Colonic mucosa (tissue), 4 donors: ENCODE measurements at regions not wholly inside any gene's neighbourhood (a gene's known extent, or its start where the extent isn't known, plus 50 kb on each side); places are given as distances from the start of the nearest gene placed in this dataset.

ENCODE experiments used
- DNase-seq: peaks from one replicate; pipeline ENCODE4 v3.0.0-alpha.2; 2020
- H3K27ac ChIP-seq: fragments of 200-600 bp; one replicate; pipeline ENCODE4 v1.8.0; 2021
- H3K27me3 ChIP-seq: fragments of 200-600 bp; one replicate; pipeline ENCODE4 v1.8.0; 2021
- H3K36me3 ChIP-seq: fragments of 200-600 bp; one replicate; pipeline ENCODE4 v1.8.0; 2021
- H3K4me1 ChIP-seq: fragments of 200-600 bp; one replicate; pipeline ENCODE4 v1.8.0; 2021; ENCODE audit warnings: mild to moderate bottlenecking
- H3K4me3 ChIP-seq: fragments of 200-600 bp; one replicate; pipeline ENCODE4 v1.8.0; 2021
- H3K9ac ChIP-seq, 2 donors: one replicate each; pipeline ENCODE4 v1.7.0; 2013; ENCODE audit warnings: control low read depth in 2 of 2, low read depth in 2 of 2, low read length in 2 of 2
- H3K9me3 ChIP-seq: fragments of 200-600 bp; one replicate; pipeline ENCODE4 v1.8.0; 2021
- intact Hi-C: fragments of 100-400 bp; cut with DNase I; formaldehyde crosslinking; loops from one replicate; pipeline ENCODE4 v1.14.1; 2022
- TF ChIP-seq, protein P1 (sequence below): fragments of 200-600 bp; IDR thresholded peaks from one replicate; pipeline ENCODE4 v1.8.0; 2022; ENCODE audit warnings: antibody characterized with exemption, mild to moderate bottlenecking
- donor health status: healthy.
- donor health status: DM: no; HTN: no; CAD: no.
- donor health status: DM: no; HTN: no; CAD: no.

- intact Hi-C loops, result no loop called here
- Histone ChIP-seq H3K27me3 (no peaks in the 10 kb centered on the region), H3K9me3 (no peaks in the 10 kb centered on the region), H3K4me1 (no peaks in the 10 kb centered on the region), H3K4me3 (no peak overlapping the region), H3K36me3 (no peaks in the 10 kb centered on the region), H3K27ac (no peak overlapping the region), H3K9ac (no peak overlapping the region)
- TF ChIP-seq, protein P1, sequence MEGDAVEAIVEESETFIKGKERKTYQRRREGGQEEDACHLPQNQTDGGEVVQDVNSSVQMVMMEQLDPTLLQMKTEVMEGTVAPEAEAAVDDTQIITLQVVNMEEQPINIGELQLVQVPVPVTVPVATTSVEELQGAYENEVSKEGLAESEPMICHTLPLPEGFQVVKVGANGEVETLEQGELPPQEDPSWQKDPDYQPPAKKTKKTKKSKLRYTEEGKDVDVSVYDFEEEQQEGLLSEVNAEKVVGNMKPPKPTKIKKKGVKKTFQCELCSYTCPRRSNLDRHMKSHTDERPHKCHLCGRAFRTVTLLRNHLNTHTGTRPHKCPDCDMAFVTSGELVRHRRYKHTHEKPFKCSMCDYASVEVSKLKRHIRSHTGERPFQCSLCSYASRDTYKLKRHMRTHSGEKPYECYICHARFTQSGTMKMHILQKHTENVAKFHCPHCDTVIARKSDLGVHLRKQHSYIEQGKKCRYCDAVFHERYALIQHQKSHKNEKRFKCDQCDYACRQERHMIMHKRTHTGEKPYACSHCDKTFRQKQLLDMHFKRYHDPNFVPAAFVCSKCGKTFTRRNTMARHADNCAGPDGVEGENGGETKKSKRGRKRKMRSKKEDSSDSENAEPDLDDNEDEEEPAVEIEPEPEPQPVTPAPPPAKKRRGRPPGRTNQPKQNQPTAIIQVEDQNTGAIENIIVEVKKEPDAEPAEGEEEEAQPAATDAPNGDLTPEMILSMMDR, result no peak
- no peak for DNase-seq
Measured at GRCh38 chr20:48459722-48460395, 367.9 kb downstream of the PREX1 start.

DNA sequence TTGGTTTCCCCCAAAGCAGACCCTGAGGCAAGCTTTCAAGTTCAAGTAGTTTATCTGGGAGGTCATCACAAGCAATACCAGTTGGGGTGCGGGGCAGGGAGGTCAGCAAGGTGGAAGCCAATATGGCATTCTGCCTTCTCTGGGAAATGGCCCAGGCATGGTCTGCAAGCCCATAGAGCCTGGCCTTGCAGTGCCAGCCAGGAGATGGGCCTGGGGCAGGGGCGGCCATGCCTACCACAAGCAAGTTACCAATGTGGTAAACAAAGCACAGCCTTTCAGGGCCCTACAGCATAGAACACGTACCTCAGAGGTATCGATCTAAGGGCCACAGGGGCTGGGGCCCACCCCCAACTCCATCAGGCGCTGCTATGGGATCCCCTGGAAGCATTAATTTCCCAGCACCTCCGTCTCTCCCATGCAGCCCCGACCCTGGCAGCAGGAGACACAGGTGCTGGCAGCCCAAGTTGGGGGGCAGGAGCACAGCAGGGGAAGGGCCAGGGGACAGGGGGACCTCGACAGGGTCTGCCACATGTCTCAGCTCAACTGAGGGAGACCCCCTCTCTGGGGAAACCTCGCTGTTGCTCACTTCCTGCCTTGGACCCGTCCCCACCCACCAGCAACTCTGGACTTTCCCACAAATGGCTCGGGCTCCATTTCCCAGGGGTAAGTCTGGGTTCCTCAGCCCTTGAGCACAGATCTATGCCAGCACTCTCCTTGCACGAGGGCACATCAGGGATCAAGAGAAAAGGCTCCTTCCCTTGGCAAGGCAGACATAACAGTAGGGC lies 369.0 kb downstream of the PREX1 start:
- no peak for DNase-seq
- no peaks in the 10 kb centered on the region for H3K4me1 ChIP-seq
- H3K36me3 ChIP-seq, result no peaks in the 10 kb centered on the region
- no peak overlapping the region for H3K27ac ChIP-seq
- no peaks in the 10 kb centered on the region for H3K27me3 ChIP-seq
- TF ChIP-seq, protein P1, result no peak
- no peaks in the 10 kb centered on the region for H3K9me3 ChIP-seq
- H3K9ac ChIP-seq, result no peak overlapping the region
- intact Hi-C loops, result no loop called here
- H3K4me3 ChIP-seq, result no peak overlapping the region

DNA sequence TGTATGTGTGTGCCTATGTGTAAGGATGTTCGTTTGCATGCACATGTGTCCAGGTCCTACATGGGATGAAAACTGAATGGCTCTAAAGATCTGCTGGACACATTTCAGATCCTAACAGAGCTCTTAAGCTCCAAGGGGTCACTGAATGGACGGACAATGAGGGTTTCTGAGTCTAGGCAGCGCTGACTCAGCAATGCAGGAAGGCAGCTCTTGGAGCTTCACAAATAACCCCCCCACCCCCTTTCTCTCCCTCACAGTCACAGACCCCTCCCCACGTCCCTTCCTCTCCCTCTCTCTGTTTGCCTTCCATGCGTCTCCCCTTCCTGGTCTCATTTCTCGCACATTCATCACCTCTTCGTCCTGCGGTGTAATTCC lies 369.8 kb downstream of the PREX1 start:
- Histone ChIP-seq H3K36me3 (no peaks in the 10 kb centered on the region), H3K9ac (no peak overlapping the region), H3K9me3 (no peaks in the 10 kb centered on the region), H3K4me3 (no peak overlapping the region), H3K27me3 (no peaks in the 10 kb centered on the region), H3K27ac (no peak overlapping the region), H3K4me1 (no peaks in the 10 kb centered on the region)
- no peak for DNase-seq
- TF ChIP-seq, protein P1, result no peak
- intact Hi-C loops, result no loop called here

- no peaks in the 10 kb centered on the region for H3K9me3 ChIP-seq
- TF ChIP-seq, protein P1, result no peak
Measured at GRCh38 chr20:48457193-48458002, 370.4 kb downstream of the PREX1 start.

DNA sequence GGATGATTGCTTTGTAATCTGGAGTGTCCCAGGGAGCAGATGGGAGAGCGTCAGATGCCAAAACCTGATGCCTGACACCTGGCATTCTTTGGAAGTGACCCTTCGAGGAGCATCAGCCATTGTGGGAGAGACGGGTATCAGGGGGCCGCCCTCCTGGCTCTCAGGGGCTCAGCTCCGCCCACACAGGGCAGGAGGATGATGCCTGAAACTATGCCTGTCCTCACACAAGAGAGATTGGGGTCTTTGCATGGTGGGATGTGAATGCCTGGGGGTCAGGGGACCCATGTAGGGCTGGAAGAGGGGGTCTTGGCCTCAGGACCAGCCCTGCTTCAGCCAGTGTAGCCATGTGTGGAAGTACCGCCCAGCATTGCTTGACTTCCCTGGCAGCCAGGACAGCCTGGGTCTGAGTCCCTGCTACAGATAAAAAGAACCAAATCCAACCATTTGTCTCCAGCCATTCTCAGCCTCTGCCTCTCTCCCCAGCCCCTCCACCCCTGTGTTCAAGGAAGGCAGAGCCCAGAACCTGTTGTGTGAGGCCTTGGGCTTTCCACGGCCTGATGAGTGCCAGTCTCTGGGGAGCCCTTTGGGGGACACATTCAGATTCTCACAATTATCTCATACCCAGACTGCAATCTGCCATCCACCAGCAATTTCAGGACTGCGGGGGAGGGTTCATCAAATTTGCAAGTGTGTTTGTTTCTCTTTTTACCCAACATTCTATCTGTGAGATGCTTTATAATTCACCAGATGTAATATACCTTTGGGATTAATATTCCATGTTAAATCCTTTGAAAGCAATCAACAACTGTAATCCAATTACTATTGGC lies 371.2 kb downstream of the PREX1 start:
- H3K9ac ChIP-seq, result no peak overlapping the region
- H3K4me3 ChIP-seq, result no peak overlapping the region
- no peaks in the 10 kb centered on the region for H3K9me3 ChIP-seq
- no peaks in the 10 kb centered on the region for H3K36me3 ChIP-seq
- no peaks in the 10 kb centered on the region for H3K4me1 ChIP-seq
- no peak overlapping the region for H3K27ac ChIP-seq
- DNase-seq, result no peak
- intact Hi-C loops, result no loop called here
- TF ChIP-seq, protein P1, result no peak
- no peaks in the 10 kb centered on the region for H3K27me3 ChIP-seq

More at GRCh38 chr20:48457193-48458002, 370.4 kb downstream of the PREX1 start:
- no peak overlapping the region for H3K4me3 ChIP-seq
- no peaks in the 10 kb centered on the region for H3K36me3 ChIP-seq
- intact Hi-C loops, result no loop called here
- no peaks in the 10 kb centered on the region for H3K4me1 ChIP-seq
- DNase-seq, result no peak
- no peaks in the 10 kb centered on the region for H3K27me3 ChIP-seq
- no peak overlapping the region for H3K27ac ChIP-seq
- no peak overlapping the region for H3K9ac ChIP-seq
